Right hindlimb (tissue), 1 donor: ENCODE measurements at regions not wholly inside any gene's neighbourhood (a gene's known extent, or its start where the extent isn't known, plus 50 kb on each side); places are given as distances from the start of the nearest gene placed in this dataset.
"Not testable (repeated sequence)": the region's sequence is repeated elsewhere in the genome, so short reads cannot be mapped to it uniquely, and the experiment has no call there.

ENCODE experiments used
- DNase-seq: peaks from one replicate; pipeline ENCODE4 v3.0.0-alpha.2; 2018

GRCh38 chr1:146318715-146319114 lies 89.9 kb upstream of the NOTCH2NLA start:
- not testable (repeated sequence) for DNase-seq

DNA sequence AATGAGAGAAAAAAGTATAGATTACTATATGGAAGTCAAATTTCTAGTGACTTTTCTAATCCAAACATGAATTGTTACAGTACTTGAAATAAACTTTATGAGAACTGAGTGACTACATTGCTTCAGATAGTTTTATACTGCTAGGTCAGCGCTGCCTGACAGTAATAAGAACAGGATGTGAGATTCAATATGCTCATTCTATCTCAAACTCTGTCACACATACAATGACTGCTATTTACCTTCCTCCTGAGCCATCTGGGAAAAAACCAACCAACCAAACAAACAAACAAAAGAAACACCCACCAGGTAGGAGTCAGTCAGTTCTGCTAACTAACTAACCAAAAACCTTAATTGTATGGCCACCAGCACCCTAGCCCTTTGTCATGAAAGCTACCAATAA lies 89.0 kb upstream of the NOTCH2NLA start:
- not testable (repeated sequence) for DNase-seq

DNA sequence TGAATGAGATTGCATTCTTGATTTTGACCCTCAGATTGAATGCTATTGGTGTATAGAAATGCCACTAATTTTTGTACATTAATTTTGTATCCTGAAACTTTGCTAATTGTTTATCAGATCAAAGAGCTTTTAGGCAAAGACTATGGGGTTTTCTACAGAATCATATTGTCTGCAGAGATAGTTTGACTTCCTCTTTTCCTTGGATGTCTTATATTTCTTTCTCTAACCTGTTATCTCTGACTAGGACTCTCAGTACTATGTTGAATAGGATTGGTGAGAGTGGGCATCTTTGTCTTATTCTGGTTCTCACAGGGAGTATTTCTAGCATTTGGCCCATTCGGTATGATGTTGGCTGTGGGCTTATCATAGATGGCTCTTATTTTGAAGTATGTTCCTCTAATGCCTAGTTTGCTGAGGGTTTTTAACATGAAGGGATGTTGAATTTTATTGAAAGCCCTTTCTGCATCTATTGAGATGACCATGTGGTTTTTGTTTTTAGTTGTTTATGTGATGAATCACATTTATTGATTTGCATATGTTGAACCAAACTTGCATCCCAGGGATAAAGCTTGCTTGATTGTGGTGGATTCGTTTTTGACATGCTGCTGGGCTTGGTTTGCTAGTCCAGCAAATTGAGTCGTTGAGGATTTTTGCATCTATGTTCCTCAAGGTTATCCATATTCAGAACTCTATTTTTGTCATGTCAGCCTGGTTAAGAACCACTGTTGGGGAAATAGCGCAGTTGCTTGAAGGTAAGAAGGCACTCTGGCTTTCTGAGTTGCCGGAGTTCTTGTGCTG lies 85.8 kb upstream of the NOTCH2NLA start:
- not testable (repeated sequence) for DNase-seq

- not testable (repeated sequence) for DNase-seq
Observed at GRCh38 chr1:146310579-146310978, 81.8 kb upstream of the NOTCH2NLA start.

DNA sequence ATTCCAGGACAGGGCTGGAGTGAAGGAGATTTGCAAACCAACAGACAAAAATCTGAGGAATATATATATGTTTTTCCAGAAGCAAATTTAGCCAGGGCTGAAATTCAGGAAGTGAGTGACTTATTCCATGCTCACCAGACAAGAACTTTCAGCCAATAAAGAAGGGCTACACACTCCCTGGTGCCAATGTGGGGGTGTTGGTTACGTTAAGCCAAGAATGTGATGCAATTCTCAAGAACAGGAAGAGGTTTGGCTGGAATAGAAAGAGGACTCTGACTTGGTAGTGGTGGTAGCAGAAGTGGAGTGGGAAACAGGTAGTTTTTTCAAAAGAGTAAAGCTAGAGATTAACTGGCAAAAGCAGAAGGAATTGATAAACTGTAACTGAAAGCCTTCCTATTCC lies 80.6 kb upstream of the NOTCH2NLA start:
- DNase-seq, result not testable (repeated sequence)

- DNase-seq, result not testable (repeated sequence)
Observed at GRCh38 chr1:146308892-146309291, 80.1 kb upstream of the NOTCH2NLA start.

GRCh38 chr1:146308152-146308551 lies 79.3 kb upstream of the NOTCH2NLA start:
- DNase-seq, result not testable (repeated sequence)

DNA sequence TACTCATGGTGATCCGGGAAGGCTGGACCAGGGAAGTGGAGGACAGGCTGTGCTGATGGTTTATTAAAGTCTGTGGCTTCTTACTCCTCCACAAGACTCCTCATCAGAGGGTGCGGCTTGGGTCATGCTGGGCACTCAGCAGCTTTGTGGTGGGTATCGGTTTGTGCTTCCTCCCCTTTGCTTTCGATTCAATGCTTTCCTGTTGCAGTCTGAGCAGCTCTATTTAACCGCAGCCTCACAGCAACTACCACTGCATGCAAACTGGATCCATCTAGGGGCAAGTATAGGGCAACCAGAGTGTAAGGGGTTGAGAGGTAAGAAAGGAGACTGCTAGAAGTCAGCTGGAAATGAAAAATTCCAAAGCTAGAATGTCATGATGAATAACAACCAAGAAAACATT lies 78.8 kb upstream of the NOTCH2NLA start:
- DNase-seq, result not testable (repeated sequence)

GRCh38 chr1:146306651-146307050 lies 77.8 kb upstream of the NOTCH2NLA start:
- not testable (repeated sequence) for DNase-seq

DNA sequence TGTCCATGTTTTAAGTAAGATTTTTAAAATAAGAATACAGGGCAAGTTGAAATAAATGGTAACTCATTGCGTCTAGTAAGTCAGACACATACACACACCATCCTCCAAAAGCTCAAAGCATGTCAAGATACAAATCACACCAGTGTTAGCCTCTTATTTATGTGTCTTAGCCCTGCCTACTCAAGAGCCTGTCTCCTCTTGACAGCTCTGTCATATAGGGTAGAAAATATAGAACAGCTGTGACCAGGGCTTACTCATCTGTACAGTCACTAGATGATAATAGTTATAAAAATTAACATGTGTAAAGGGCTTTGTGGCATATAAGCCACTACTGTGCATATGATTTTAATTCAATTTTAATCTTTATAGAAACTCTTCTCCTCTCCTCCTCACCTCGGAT lies 76.6 kb upstream of the NOTCH2NLA start:
- DNase-seq, result not testable (repeated sequence)

GRCh38 chr1:146298575-146298897 lies 69.7 kb upstream of the NOTCH2NLA start:
- not testable (repeated sequence) for DNase-seq

- DNase-seq, result not testable (repeated sequence)
Observed at GRCh38 chr1:146297781-146298574, 69.2 kb upstream of the NOTCH2NLA start.

- DNase-seq, result not testable (repeated sequence)
Observed at GRCh38 chr1:146292940-146293936, 64.4 kb upstream of the NOTCH2NLA start.

- DNase-seq, result not testable (repeated sequence)
Observed at GRCh38 chr1:146292424-146292823, 63.6 kb upstream of the NOTCH2NLA start.

DNA sequence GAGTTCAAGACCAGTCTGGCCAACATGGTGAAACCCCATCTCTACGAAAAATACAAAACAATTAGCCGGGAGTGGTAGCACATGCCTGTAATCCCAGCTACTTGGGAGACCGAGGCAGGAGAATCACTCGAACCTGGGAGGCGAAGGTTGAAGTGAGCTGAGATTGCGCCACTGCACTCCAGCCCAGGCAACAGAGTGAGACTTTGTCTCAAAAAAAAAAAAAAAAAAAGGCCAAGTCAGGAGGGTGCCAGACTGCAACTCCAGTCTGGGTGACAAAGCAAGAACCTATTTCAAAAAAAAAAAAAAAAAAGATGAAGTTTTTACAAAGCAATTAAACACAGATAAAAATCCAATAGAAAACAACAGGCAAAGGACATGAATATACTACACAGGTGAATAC lies 59.1 kb upstream of the NOTCH2NLA start:
- not testable (repeated sequence) for DNase-seq

- not testable (repeated sequence) for DNase-seq
Observed at GRCh38 chr1:146284760-146285159, 55.9 kb upstream of the NOTCH2NLA start.

- not testable (repeated sequence) for DNase-seq
Observed at GRCh38 chr1:146283527-146283880, 54.7 kb upstream of the NOTCH2NLA start.

DNA sequence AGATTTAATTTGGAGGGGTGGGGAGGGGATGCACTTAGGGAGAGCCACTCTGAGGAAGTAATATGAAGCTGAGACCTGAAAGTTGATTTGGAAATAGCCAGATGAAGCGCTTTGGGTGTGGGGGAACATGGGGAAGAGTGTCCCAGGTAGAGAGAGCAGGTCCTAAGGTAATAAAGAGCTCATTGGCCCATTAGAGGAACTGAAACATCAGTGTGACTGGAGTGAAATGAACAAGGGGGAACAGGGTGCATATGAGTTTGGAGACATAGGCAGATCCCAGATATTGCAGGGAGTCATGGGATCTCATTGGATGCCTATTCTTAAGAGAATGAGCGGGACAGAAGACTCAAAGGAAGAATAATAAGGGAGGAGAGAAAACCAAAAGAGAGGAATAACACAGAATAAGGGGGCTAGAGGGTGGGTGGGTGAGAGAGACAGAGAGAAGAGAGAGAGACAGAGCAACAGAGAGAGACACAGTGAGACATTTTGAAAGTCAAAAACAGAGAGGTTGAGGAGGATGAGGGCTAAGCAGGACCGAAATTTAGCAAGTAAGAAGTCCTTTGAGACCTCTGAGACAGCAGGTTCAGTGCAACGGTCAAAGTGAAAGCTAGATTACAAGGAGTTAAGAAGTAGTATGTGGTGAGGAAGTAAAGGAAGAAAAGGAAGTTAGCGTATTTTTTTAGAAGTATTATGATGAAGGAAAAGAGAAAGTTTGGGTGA lies 54.1 kb upstream of the NOTCH2NLA start:
- DNase-seq, result not testable (repeated sequence)

DNA sequence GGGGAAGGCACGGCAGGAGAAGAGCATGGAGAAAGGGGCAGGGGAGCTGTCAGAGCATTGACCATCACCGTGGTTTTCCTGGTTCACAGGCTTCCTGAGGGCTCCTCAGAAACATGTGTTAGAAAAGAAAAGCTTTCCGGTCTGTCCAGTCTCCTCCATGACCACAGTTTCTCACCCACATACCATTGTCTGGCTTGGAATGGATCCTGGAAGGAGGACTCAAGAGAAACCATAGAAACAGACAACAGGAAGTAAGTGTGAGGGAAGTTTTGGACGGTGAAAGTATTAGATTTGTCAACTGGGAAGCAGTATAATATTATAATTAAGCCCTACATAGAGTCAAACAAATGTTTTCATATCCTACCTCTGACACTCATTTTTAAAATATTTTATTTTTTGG lies 52.7 kb upstream of the NOTCH2NLA start:
- not testable (repeated sequence) for DNase-seq

DNA sequence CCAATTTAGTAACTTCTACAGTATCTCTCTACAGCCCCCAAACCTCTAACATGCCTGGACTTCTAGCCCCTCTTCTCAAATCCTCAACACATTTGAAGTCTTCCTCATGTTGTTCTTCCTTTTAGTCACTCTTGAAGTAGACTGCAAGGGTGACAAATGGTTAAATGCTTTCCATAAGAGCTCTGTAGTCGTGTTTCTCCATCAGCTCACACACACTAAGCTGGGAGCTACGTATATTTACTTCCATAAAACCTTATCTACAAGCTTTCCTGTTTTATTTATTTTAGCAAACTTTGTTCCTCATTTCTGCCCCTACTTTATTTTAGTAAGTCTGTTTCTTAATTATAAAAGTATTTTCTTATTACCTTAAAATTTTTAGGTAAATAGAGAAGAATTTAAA lies 49.9 kb upstream of the NOTCH2NLA start:
- not testable (repeated sequence) for DNase-seq
